ENCODE measurements at regions not wholly inside any gene's neighbourhood (a gene's known extent, or its start where the extent isn't known, plus 50 kb on each side); places are given as distances from the start of the nearest gene placed in this dataset.
A peak's percentile ranks its signal among the peaks of the same experiment; 100 is the strongest.

GRCh38 chr5:153879596-153879995 is 159.1 kb downstream of the FAM114A2 start:
- DNase-seq, result peak; percentile 27 to 77

DNA sequence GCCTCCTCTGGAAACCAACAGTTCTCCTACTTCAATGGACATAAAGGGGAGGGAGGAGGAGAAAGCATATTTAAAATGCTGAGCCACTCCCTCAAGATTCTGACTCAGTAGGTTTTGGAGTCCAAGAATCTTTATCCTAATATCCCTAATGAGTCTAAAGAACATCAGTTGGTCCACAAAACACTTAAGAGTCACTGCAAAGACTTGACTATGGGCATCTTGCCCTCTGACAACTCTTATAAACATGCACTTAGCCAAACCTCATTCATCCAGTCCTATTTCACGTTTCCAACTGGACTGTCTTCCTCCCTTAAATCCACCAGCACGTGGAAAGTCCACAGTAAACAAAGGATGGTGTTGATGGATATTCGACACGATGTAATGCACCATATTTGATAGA is 172.5 kb downstream of the FAM114A2 start:
- no peak for DNase-seq

DNA sequence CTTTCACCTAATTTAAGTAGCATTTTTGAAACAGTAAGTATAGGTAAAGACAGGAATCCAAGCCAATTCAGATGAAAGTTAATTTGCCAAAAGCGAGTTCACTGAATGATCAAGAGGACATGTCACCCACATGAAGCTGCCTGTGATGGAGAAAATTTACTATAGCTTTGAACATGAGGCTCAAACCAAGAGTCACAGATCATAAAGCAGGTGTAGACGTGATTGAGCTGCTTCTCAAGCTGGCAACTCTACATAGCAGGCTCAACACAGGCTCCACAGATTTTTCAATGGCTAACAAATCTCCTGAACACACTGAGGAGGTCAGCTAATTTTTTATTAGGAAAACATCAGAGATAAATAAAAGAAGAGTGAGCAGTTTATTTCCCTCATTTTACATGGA is 173.7 kb downstream of the FAM114A2 start:
- DNase-seq, result no peak

DNA sequence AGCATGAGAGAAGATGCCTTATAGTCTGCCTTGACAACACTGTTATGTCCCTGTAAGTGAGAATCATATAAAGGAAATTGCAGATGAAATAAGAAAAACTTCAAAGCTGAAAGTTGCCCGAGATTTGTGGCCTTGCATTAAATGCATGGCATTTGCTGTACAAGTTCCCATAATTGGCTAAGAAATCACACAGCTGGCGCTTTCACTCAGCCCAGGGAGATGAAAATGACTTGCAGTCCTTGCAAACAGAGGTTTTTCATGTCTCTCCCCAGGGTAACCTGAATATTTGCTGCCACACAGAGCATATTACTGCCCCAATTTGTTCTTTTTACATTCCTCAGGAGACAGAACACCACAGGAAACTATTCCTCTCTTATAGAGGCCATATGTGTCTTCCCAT is 174.8 kb downstream of the FAM114A2 start:
- DNase-seq, result no peak

All from NCI-H524 (cell line).